HG03558 (cell line): ENCODE measurements at regions not wholly inside any gene's neighbourhood (a gene's known extent, or its start where the extent isn't known, plus 50 kb on each side); places are given as distances from the start of the nearest gene placed in this dataset.
"Not testable (repeated sequence)": the region's sequence is repeated elsewhere in the genome, so short reads cannot be mapped to it uniquely, and the experiment has no call there.

ENCODE experiments used
- ATAC-seq: cut with Tn5 transposase; IDR thresholded peaks from one replicate; pipeline ENCODE4 v1.9.1; 2021; ENCODE audit warnings: moderate number of reproducible peaks; ENCODE audit not compliant: unreplicated experiment; ENCODE audit errors: extremely low read depth

DNA sequence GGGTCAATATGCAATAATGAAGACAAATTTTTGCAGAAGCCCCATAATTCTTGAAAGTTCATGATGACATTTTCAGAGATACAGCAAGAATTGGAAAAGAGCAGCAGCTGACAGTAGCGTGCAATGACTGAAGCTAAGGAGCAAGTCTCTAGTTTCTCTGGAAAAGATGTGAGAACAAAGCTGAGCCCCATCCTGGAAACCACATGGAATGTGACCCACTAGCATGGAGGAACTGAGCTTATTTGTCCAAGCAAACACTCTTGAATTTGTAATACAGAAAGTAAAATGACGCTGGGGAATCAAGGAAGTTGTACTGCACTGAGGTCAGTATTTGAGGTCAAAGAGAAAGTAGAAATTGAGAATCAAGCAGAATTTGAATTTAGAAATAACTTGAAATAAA, 1447.2 kb downstream of the FSTL5 start:
- ATAC-seq: no peak

DNA sequence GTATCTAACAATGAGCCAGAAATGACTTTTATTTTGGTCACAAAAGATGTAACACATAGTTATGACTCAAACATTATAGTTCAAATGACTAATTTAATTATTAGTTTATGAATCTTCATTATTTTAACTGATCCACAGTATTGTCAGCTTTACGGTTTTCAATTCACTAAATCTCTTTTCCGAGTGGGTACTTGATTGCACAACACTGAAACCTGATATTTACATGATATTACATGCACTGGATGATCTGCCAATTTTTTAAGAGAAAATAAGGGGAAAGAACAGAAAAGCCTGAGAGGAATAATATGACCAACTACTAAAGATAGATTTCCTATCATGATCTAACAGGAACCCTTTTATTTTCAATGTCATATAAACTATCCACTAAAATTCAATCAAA, 1446.0 kb downstream of the FSTL5 start:
- ATAC-seq: no peak

DNA sequence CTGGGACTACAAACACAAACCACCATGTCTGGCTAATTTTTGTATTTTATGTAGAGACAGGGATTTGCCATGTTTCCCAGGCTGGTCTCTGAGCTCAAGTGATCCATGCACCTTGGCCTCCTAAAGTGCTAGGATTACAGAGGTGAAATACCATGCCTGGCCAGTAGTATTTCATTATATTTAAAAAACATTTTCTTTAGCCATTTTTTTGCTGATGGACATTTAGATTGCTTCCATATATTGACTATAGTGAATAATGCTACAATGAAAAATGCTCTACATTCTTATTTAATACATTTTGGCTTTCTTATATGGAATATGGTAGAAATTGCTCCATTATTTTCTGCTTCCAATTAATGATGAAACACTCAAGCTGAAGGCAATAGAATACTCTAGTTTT, 1439.7 kb downstream of the FSTL5 start:
- ATAC-seq: no peak

DNA sequence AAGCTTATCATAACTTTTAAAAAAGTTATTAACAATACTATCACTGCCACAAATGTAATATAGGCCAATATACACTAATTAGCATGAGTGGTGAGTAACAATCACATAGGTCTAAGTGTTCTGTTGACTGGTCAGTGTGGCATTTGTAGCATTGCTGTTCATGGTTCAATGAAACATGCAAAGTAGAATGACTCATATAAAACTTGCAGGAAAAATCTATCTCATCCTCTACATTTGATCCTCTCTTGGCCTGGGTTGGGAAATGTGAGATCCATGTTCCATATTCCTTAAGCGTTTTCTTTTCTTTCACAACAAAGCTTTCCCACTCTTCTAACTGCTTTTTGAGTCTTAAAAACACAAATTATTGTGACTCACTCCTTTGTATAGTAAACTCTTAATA, 1418.7 kb downstream of the FSTL5 start:
- ATAC-seq: no peak

DNA sequence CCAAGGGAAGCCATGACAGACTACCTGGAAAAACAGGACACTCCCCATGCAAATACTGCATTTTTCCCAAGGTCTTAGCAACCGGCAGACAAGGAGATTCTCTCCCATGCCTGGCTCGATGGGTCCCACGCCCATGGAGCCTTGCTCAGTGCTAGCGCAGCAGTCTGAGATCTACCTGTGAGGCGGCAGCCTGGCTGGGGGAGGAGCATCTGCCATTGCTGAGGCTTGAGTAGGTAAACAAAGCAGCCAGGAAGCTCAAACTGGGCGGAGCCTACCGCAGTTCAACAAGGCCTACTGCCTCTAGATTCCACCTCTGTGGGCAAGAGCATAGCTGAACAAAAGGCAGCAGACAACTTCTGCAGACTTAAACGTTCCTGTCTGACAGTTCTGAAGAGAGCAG, 1417.2 kb downstream of the FSTL5 start:
- not testable (repeated sequence) for ATAC-seq

DNA sequence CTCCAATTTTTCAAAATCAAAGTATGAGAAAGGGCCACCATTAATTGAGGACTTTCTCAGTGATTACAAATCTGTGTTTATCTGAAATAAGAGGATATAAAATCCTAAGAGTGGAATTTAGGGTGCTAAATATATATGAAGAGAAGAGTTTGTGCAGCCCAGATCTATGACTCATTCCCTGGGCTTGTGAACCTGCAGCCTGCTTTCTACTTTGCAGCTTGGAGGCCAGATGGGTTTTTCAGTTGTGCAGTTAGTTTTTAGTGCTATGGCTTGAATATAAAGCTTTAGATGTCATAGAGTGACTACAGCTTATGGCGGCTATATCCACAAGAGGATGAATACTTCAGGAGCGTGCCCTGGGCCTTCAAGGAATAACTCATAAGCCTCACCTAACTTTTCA, 1391.1 kb downstream of the FSTL5 start:
- no peak for ATAC-seq

DNA sequence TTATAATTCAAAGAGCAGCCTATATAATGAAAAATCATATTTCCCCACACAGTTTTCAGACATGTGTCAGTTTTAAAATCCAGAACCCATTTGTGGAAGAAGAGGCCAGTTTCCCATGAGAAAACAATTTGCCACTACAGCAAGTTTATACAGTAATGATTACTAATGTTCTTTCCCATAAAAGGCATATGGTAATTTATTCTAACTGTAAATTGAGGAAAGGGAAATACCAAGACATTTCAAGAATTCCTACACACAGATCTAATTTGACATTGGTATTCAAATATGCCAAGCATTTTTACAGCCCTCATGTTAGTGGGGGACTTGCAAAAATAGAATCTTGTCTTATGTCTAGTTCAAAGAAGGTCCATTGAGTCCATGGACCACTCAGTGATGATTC, 1368.6 kb downstream of the FSTL5 start:
- no peak for ATAC-seq

DNA sequence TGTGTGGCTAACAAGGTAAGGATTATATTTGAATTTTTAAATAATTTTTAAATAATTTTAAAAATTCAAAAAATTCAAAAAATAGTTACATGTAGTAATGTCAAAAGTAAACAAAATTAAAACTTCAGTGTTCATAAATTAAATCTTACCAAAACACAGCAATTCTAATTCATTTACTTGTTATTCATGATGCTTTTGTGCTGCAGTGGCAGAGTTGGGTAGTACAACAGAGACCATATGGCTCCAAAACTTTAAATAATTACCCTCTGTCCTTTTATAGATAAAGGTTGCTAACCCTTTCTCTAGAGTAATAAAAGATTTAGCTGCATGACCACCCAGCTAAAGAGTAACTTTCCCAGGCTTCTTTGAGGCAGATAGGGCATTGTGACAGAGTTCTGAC, 1355.6 kb downstream of the FSTL5 start:
- no peak for ATAC-seq

DNA sequence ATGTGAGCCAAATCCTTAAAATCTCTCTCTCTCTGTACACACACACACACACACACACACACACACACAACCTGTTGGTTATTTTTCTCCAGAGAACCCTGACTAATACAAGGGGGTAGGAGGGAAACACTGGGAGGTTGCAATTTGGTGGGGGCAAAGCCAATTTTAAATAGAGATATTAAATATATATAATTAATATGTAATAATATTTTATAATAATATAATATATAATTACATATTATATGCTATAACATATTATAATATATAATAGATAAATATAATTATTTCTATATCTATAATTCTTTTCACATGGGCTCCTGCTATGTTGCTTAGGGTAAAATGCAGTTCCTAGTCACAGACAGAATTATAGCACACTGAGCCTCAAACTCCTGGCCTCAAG, 1354.2 kb downstream of the FSTL5 start:
- no peak for ATAC-seq

DNA sequence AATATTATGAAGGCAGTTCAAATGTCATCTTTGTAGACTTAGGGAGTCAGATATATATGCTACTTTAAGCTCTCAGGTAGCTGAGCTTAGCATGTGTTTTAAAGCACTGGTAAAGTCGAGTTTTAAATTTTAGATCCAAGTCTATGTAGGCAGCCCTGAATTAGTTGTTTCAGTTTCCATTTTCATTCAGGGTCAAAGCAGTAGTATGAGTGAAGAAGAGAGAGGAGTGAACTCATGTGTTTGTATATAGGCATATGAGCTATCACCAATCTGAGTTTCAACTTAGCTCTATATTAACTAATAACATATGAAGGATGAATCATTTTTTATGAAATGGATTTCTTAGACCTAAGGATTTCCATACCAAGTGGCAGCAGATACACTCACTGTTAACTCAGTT, 1353.4 kb downstream of the FSTL5 start:
- no peak for ATAC-seq

DNA sequence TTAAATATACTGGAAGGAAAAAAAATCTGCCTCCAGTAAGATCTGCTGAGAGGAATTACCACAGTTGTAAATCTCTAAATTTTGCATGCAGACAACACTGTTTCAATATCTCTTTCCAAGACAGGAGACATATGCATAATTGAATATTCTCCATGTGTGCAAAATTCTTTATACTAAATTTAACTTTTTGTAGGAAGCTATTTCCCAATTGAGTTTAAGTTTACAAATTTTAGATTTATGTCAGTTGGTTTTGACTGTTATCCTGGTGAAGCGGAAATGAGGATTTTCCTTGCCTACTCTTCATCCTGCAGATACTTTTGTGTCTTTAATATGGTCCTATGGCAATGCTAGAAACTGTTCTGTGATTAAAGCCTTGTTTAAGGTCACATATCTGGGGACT, 1352.9 kb downstream of the FSTL5 start:
- ATAC-seq: no peak

DNA sequence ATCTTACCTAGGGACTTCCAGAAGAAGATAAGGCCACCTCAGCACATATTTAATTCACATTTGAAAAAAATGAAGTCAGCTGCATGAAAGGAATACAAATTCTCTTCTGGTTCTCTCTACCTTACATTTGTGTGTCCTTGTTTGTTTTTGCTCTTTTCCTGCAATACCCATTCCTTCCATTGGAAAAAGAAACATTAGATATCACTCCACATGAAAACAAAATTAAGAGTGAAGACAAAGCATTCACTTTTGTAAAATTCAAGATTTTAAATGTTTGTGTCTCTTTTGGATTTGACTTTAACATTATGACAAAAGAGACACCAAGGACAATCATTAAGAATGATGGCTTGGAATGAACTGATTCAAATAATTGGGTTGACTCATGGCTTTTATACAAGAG, 1351.8 kb downstream of the FSTL5 start:
- no peak for ATAC-seq

DNA sequence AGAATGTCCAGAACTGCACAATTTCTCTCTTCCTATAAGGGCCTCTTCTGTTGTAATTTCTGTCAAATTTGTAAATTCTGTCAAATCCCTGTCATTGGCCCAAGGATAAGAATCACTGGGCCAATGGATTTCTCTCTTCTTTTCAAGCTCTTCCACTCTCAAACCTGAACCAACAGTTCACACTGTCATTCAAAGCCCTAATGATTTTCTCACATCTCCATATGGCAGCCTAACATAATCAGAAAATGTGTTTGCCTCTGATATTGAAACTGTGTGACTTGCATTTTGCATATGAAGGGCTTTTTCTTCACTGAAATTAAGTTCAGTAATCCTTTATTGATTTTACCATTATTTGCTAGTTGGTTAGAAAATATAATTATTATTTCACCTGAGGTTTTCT, 1349.1 kb downstream of the FSTL5 start:
- no peak for ATAC-seq

DNA sequence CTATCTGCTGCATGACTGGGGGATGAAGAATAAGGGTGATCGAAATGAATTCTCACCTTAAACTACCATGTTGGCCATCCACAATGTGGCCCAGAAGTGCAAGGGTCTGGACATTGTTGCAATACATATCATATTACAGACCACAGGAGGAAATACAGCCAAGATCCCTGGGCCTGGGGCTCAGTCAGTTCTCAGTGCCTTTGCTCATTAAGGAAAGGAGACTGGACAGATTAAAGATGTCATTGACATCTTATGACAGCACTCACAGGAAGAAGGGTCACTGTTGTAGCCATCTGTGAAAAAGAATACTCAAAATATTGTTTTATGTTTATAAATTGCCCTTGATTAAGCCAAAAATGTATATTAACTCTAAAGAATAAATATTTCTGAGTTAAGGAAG, 1345.2 kb downstream of the FSTL5 start:
- no peak for ATAC-seq

DNA sequence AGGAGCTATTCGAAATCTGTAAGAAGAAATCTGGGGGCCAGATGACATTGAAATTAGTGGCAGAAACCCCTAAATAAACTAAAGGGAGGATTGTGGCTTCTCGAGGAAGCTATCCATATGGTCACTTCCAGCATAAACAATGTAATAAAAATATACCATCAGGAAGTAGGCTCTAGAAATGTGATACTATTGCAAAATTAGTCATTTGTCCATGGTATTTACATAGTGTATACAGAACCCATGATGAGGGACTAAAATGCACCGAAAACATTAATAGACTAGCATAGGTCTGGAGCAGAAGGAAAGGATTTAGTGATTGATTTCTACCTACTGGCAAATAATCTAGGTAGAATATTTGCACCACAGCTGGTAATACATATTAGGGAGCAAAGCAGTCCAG, 1344.0 kb downstream of the FSTL5 start:
- ATAC-seq: no peak

DNA sequence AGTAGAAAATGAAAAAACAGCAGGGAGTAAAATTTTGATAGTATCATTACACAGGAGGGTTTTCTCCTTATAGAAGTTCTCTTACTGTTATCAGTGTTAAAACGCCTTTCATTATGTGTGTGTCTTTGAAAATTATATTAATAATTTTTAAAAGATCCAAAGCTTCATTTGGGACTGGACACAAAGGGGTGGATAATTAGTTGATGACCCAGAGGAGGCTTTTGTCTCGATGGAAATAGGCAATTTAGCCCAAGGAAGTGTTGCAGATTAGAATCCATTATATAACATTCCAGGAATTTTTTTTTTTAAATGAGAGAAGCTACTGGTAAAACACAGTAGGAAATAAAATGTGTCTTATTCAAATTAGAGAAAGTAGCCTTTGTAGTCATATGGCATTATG, 1339.3 kb downstream of the FSTL5 start:
- ATAC-seq: no peak

DNA sequence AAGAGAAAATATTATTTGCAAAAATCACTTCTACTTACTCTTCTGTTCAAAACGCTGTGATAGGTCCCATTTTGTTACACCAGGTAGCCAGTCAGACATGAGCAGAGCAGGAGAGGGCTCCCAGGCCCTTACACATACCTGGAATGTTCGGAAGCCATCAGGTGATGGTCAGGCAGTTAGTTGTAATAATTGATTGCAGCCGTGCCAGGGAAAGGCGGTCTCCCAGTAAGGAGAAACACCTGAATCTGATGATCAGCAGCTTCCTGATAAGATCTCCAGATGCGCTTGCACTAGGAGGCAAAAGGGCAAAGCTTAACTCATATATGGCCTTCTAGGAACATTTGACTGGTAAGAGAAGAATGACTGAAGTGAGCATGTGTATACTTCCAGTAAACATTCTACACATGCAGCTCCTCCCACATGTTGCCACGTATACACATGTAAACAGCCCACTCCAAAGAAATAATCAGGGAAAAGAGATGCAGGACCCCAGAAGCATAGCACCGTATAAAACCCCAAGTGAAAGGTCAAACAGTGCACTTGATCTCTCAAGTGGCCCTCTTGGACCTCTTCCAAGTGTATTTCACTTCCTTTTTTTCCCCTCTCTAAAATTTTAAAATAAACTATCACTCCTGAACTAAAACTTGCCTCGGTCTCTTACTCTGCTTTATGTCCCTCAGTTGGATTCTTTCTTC, 1338.0 kb downstream of the FSTL5 start:
- no peak for ATAC-seq

DNA sequence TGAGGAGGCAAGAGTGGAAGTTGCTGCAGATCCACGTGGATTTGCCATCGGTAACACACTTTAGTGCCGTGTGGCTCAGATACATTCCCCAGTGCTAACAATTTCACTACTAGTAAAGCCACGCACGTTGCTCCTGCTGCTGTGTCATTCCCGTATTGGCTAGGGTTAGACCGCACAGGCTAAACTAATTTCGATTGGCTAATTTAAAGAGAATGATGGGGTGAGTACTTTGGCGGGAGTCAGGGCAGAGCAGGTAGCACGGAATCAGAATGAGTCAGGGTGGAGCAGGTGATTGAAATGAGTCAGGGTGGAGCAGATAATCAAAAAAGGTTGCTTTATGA, 1337.5 kb downstream of the FSTL5 start:
- no peak for ATAC-seq

DNA sequence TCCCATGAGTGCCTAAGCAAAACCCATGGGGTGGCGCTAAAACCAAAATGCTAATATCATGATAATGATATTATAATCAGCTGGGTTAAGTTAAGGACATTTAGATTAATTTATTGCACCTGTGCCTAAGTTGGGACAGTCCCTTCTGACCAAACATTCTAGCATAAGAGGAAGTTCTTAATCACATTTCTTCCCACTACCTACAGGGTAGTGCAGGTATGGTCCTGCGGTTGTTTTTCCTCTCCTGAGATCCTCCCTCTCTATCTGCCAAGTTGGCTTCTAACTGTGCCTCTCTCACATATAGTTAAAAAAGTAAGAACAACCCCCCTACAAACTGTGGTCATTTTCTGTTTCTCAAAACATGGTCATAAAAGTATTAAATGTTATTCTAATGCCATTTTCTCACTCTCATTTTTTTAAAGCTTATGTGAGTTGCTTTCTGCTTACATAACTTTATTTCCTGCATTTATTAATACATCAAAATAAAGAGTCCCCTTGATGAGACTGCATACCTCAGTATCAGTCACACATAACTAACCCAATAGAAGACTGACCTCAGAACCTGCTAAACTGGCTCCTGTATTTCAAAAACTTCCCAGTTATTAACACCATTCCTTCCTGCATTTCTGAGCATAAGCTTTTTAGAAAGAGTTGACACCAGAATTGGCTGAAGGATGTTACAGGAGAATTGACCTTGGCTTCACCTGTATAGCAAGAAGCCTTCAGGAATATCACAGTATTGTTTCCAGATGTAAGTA, 1332.5 kb downstream of the FSTL5 start:
- ATAC-seq: no peak

DNA sequence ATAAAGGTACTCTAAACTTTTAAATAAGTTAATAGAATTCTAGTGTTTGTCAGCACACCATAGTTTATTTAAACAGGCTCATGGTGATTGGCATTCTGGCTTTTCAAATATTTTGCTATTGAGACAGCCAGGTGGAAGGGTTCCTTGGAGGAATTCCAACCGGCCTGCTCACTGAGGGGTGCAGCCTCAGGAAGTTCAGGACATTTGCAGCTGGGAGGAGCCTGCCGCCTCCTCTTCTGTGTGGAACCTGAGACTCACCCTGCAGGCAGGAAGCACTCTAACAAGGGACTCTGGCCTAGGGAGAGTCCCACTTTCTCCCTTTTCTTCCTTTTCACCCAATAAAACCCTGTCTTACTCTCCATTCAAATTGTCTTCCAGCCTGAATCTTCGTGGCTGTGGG, 1328.0 kb downstream of the FSTL5 start:
- ATAC-seq: no peak

DNA sequence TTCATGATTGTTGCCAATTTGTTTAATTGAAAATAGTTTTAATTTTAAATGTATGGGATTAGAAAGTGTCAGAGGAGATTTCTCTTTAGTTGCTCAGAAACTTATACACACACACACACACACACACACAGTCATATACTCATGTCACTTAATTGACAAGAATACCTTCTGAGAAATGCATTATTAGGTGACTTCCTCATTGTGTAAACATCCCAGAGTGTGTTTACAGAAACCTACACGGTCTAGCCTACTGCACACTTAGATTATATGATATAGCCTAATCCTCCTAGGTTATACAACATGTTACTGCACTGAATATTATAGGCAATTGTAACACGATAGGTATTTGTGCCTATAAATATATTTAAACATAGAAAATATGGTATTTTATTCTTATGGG, 1327.4 kb downstream of the FSTL5 start:
- ATAC-seq: no peak

DNA sequence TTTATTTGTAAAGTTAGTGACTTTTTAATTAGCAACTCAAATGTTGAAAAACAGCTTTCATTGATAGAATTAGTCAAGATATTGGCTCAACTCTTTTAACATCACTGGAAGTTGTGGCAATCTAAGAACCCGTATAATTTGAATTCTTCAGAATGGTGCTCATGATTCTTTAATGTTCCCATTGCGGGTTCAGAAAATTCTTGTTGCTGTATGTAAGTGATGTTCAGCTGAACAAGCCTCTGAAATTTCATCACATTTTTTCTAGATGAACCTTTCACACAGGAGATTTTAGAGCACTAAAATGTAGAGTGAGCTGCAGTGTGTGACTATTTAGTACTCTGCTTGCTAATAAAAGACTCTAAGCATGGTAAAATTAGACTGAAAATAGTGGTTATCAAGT, 1317.7 kb downstream of the FSTL5 start:
- ATAC-seq: no peak
